Body of pancreas (tissue), 4 donors: ENCODE measurements at regions not wholly inside any gene's neighbourhood (a gene's known extent, or its start where the extent isn't known, plus 50 kb on each side); places are given as distances from the start of the nearest gene placed in this dataset.

Source experiments
- POLR2A ChIP-seq, 3 donors: fragments of 450-650 bp; IDR thresholded peaks; one replicate each; pipeline ENCODE4 v1.6.1; 2016; ENCODE audit warnings: antibody characterized with exemption in 3 of 3, mild to moderate bottlenecking in 2 of 3
- TF ChIP-seq, protein P1 (sequence below), 7 experiments: fragments of 450-650 bp in 4 of 7; fragments of 200-600 bp in 3 of 7; sonication (generic) in 3 of 7; IDR thresholded peaks; one replicate each; pipeline ENCODE4 v1.5.1; 2016 to 2019; ENCODE audit warnings: antibody characterized with exemption in 7 of 7

DNA sequence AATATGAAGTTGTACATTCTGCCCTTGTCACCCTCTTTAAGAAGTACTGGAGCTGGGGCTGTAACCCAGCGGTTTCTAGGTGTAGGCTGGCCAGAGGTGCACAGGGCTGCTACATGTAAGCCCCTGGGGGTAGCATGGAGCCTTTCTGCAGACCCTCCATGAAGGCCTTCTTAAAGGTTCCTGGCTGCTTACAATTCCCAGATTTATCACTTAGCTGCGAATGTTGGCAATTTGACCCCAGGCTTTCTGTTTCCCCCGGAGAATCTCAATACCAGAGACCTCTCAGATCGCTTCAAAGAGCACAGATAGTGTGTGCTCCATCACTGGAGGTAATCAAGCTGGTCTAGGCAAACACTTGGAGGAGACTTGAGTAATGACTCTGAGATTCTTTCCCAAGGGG is 309.4 kb downstream of the CBLN1 start:
- no peak for TF ChIP-seq POLR2A (IDR thresholded peaks at IDR 0.05)
- TF ChIP-seq, protein P1, sequence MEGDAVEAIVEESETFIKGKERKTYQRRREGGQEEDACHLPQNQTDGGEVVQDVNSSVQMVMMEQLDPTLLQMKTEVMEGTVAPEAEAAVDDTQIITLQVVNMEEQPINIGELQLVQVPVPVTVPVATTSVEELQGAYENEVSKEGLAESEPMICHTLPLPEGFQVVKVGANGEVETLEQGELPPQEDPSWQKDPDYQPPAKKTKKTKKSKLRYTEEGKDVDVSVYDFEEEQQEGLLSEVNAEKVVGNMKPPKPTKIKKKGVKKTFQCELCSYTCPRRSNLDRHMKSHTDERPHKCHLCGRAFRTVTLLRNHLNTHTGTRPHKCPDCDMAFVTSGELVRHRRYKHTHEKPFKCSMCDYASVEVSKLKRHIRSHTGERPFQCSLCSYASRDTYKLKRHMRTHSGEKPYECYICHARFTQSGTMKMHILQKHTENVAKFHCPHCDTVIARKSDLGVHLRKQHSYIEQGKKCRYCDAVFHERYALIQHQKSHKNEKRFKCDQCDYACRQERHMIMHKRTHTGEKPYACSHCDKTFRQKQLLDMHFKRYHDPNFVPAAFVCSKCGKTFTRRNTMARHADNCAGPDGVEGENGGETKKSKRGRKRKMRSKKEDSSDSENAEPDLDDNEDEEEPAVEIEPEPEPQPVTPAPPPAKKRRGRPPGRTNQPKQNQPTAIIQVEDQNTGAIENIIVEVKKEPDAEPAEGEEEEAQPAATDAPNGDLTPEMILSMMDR (IDR thresholded peaks at IDR 0.05): no peak
